Ishikawa (cell line): ENCODE measurements at regions not wholly inside any gene's neighbourhood (a gene's known extent, or its start where the extent isn't known, plus 50 kb on each side); places are given as distances from the start of the nearest gene placed in this dataset.

Experiments
- CEBPB ChIP-seq: IDR thresholded peaks from 2 replicates; pipeline ENCODE4 v1.6.1; 2012
- CREB1 ChIP-seq: IDR thresholded peaks from 2 replicates; pipeline ENCODE4 v1.6.1; 2012; ENCODE audit warnings: low read depth
- EGR1 ChIP-seq: IDR thresholded peaks from 2 replicates; pipeline ENCODE4 v1.6.1; 2012
- EP300 ChIP-seq: IDR thresholded peaks from 2 replicates; pipeline ENCODE4 v1.6.1; 2012; ENCODE audit warnings: borderline replicate concordance
- FOXM1 ChIP-seq: IDR thresholded peaks from 2 replicates; pipeline ENCODE4 v1.6.1; 2012; ENCODE audit warnings: low read depth, borderline replicate concordance
- NFIC ChIP-seq: IDR thresholded peaks from 2 replicates; pipeline ENCODE4 v1.6.1; 2012
- RAD21 ChIP-seq: IDR thresholded peaks from 2 replicates; pipeline ENCODE4 v1.6.1; 2012; ENCODE audit warnings: low read depth
- TAF1 ChIP-seq: IDR thresholded peaks from 2 replicates; pipeline ENCODE4 v1.6.1; 2012; ENCODE audit warnings: low read depth, mild to moderate bottlenecking
- TCF12 ChIP-seq: IDR thresholded peaks from 2 replicates; pipeline ENCODE4 v1.6.1; 2012; ENCODE audit warnings: low read depth
- TEAD4 ChIP-seq: IDR thresholded peaks from 2 replicates; pipeline ENCODE4 v1.6.1; 2012
- YY1 ChIP-seq: IDR thresholded peaks from 2 replicates; pipeline ENCODE4 v1.6.1; 2012; ENCODE audit warnings: low read depth
- ZBTB7A ChIP-seq: IDR thresholded peaks from 2 replicates; pipeline ENCODE4 v1.6.1; 2012; ENCODE audit warnings: low read depth
- TF ChIP-seq, protein P1 (sequence below): IDR thresholded peaks from 2 replicates; pipeline ENCODE4 v1.6.1; 2012
- TF ChIP-seq, protein P2 (sequence below): IDR thresholded peaks from 2 replicates; pipeline ENCODE4 v1.6.1; 2012; ENCODE audit warnings: low read depth, mild to moderate bottlenecking
- TF ChIP-seq, protein P3 (sequence below): IDR thresholded peaks from 2 replicates; pipeline ENCODE4 v1.6.1; 2012

DNA sequence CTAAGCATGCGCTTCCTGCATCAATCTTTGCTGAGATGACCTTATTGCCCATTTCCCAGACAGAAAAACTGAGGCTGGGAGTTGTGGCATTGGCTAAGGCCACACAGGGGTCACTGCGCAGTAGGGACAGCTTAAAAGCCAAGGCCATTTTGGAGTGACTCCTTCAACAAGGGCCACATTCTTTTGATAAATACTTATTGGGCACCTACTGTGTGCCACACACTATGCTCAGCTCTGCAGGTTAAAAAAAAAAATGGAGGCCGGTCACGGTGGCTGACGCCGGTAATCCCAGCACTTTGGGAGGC, 108.6 kb downstream of the CEBPB start:
- TF ChIP-seq ZBTB7A: no peak
- no peak for TF ChIP-seq TEAD4
- no peak for TF ChIP-seq NFIC

DNA sequence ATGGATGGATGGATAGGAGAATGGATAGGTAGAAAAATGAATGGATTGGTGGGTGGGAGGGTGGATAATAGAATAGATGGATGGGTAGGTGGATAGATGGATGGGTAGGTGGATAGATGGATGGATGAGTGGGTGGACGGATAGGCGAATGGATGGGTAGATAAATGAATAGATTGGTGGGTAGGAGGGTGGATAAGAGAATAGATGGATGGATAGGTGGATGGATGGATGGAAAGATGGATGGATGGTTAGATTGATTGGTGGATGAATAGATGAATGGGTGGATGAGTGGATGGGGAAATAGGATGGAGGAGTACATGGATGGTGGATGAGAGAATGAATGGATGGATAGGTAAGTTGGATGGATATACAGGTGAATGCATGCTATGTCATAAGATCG, 110.5 kb downstream of the CEBPB start:
- TF ChIP-seq FOXM1: no peak
- TF ChIP-seq YY1: no peak
- no peak for TF ChIP-seq RAD21
- TF ChIP-seq, protein P1, sequence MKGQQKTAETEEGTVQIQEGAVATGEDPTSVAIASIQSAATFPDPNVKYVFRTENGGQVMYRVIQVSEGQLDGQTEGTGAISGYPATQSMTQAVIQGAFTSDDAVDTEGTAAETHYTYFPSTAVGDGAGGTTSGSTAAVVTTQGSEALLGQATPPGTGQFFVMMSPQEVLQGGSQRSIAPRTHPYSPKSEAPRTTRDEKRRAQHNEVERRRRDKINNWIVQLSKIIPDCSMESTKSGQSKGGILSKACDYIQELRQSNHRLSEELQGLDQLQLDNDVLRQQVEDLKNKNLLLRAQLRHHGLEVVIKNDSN: no peak
- TF ChIP-seq, protein P2, sequence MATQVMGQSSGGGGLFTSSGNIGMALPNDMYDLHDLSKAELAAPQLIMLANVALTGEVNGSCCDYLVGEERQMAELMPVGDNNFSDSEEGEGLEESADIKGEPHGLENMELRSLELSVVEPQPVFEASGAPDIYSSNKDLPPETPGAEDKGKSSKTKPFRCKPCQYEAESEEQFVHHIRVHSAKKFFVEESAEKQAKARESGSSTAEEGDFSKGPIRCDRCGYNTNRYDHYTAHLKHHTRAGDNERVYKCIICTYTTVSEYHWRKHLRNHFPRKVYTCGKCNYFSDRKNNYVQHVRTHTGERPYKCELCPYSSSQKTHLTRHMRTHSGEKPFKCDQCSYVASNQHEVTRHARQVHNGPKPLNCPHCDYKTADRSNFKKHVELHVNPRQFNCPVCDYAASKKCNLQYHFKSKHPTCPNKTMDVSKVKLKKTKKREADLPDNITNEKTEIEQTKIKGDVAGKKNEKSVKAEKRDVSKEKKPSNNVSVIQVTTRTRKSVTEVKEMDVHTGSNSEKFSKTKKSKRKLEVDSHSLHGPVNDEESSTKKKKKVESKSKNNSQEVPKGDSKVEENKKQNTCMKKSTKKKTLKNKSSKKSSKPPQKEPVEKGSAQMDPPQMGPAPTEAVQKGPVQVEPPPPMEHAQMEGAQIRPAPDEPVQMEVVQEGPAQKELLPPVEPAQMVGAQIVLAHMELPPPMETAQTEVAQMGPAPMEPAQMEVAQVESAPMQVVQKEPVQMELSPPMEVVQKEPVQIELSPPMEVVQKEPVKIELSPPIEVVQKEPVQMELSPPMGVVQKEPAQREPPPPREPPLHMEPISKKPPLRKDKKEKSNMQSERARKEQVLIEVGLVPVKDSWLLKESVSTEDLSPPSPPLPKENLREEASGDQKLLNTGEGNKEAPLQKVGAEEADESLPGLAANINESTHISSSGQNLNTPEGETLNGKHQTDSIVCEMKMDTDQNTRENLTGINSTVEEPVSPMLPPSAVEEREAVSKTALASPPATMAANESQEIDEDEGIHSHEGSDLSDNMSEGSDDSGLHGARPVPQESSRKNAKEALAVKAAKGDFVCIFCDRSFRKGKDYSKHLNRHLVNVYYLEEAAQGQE: no peak
- TF ChIP-seq TCF12: no peak
- TF ChIP-seq NFIC: no peak
- TF ChIP-seq, protein P3, sequence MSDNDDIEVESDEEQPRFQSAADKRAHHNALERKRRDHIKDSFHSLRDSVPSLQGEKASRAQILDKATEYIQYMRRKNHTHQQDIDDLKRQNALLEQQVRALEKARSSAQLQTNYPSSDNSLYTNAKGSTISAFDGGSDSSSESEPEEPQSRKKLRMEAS: no peak
- no peak for TF ChIP-seq ZBTB7A
- no peak for TF ChIP-seq EGR1
- no peak for TF ChIP-seq TEAD4
- no peak for TF ChIP-seq TAF1
- TF ChIP-seq EP300: no peak

DNA sequence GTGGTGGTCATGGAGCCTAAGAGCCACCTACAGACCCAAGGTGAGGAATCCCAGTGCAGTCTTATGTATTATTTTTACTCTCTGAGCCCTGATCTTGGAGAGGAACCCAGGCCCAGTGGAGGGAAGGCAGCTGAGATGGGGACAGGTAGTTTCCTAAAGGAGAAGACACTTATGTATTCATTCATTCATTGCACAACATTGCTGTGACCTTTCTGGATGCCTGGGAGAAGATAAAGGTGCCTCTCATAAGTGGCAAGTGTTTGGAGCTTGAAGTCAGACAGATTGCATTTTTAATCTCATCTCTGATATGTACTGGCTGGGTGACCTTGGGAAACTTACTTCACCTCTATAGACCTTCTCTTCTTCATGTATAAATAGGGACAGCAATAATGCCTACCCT, 111.1 kb downstream of the CEBPB start:
- no peak for TF ChIP-seq NFIC
- TF ChIP-seq TEAD4: no peak
- TF ChIP-seq EGR1: no peak
- TF ChIP-seq YY1: no peak
- TF ChIP-seq, protein P1: no peak
- TF ChIP-seq TAF1: no peak
- TF ChIP-seq ZBTB7A: no peak
- TF ChIP-seq EP300: no peak
- no peak for TF ChIP-seq CEBPB
- TF ChIP-seq RAD21: no peak
- TF ChIP-seq TCF12: no peak
- no peak for TF ChIP-seq FOXM1
- TF ChIP-seq, protein P2: no peak
- TF ChIP-seq CREB1: no peak

DNA sequence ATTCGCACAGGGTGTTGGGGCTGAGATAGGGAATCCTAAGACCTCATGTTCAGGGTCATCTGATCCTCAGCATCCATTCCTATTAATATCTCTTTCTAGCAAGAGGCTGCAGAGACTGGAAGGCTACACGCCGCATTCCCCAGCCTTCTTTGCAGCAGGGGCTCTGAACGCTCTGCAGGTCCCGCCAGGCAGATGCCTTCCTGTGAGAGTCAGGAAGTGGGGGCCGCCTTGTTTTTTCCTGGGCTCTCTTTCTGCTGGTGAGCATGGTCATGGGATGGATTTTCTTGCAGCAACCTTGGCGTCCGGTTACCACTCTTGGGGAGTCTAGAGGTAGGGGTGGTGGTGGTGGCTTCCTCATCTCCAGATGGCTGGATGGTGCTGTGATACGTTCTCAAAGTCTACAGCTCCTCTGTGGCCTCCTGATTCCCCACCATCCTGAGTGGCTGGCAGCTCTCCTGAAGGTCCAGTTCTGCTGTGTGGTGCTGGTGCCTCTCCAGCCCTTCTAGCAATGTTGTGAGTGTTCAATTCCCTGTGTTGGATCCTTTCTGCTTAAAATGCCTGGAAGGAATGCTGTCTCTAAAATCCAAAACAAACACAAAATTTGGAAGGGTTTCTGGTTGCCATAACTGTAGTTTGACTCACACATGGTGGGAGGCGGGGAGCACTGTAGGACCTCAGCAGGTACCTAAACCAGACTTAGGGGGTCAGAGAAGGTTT, 111.9 kb downstream of the CEBPB start:
- no peak for TF ChIP-seq TAF1
- TF ChIP-seq, protein P2: no peak

DNA sequence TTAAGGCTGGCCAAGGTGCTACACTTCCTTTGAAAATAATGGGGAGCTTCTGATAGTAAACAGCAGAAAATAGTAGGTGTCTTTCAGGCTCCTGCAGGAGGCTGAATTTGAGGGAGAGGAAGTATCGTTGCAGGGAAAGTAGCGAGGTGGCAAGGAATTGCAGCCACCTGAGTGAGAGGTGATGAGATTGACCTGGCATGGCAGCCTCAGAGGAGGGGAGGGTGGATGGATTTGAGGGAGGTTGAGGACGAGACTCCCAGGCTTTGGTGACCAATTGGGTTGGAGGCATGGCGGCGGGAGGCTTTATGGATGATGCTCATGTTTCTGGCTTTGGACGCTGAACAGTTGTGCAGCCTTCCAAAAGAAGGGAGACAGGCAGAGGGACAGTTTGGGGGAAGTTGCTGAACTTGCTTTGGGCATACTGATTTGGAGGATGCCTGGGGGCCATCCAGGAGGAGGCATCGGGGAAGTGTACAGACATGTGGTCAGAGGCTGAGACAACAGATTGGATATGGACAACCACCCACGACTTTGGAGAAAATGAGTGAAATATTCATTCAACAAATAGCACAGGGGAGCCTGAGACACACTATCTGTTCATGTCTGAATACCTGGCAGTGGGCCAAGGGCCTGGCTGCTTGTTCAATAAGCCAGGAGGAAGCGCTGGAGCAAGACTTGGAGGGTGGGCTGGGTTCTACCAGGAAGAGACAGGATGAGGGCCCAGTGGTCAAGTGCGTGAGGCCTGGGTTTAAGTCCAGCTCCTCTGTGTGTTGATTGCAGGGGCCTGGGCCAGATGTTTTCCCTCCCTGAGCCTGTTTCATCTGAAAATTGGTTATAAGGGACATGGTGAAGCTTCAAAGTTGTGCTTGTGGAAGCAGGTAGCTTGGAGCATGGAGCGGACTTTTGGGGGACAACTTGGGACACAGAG, 113.2 kb downstream of the CEBPB start:
- TF ChIP-seq NFIC (peak; percentile 74), CEBPB (no peak)
